HCT116 (cell line): ENCODE measurements at regions not wholly inside any gene's neighbourhood (a gene's known extent, or its start where the extent isn't known, plus 50 kb on each side); places are given as distances from the start of the nearest gene placed in this dataset.

ENCODE experiments used
- ATAC-seq: fragments of 200-7000 bp; cut with Tn5 transposase; 2 replicates; pipeline ENCODE4 v1.9.1; 2020; ENCODE audit warnings: mild to moderate bottlenecking, moderate library complexity
- BruUV-seq: library from RNA; stranded (reverse); fragments of 400-500 nt; replicated peaks from 2 replicates; lab custom pipeline; 2021; lab: Mats Ljungman, UMichigan
- CTCF ChIA-PET: fragments of 300-600 bp; sonication (Branson Sonifier 250); formaldehyde crosslinking; loops from one replicate; lab custom pipeline; 2021; ENCODE audit warnings: antibody characterized with exemption; lab: Charles Lee
- POLR2A ChIA-PET: fragments of 300-600, 350-600 bp; sonication (Branson Sonifier 250); formaldehyde crosslinking; loops from one replicate; lab custom pipeline; 2021; ENCODE audit warnings: antibody characterized with exemption; lab: Charles Lee
- RAD21 ChIA-PET, 2 experiments: fragments of 300-600 bp; sonication (Branson Sonifier 250); formaldehyde crosslinking; loops; one replicate each; lab custom pipeline; 2023; ENCODE audit warnings: low total read pairs in 2 of 2; ENCODE audit not compliant: uncharacterized antibody in 2 of 2, unreplicated experiment in 2 of 2, low non-redundant PET in 1 of 2; lab: Charles Lee
- DNase-seq: peaks from one replicate; pipeline ENCODE4 v3.0.0-alpha.2; 2010; ENCODE audit warnings: low read depth, low spot score
- H2AFZ ChIP-seq: fragments of 200-600 bp; shearing (Covaris generic), sonication (generic); 2 replicates; pipeline ENCODE4 v1.6.1; 2017; ENCODE audit warnings: low read depth, mixed run types, mixed read lengths, antibody characterized with exemption, low read length; ENCODE audit not compliant: poor library complexity, severe bottlenecking
- H3K27ac ChIP-seq: 2 replicates; pipeline ENCODE4 v1.5.1; 2012; ENCODE audit warnings: low read depth, low read length
- H3K27me3 ChIP-seq: fragments of 200-600 bp; sonication (generic); 2 replicates; pipeline ENCODE4 v1.6.1; 2016; ENCODE audit warnings: mixed run types, low read length, mixed read lengths; ENCODE audit not compliant: insufficient read depth
- H3K36me3 ChIP-seq, 2 experiments: fragments of 200-500 bp in 1 of 2; fragments of 200-600 bp in 1 of 2; sonication (Bioruptor generic) in 1 of 2; sonication (generic) in 1 of 2; 2 replicates each; pipeline versions ENCODE4 v1.5.1 to v1.6.1; 2014 to 2016; ENCODE audit warnings: low read length in 2 of 2, inconsistent platforms in 1 of 2, mixed read lengths in 1 of 2, mixed run types in 1 of 2; ENCODE audit not compliant: insufficient read depth in 2 of 2, control insufficient read depth in 1 of 2
- H3K4me1 ChIP-seq, 2 experiments: fragments of 200-600 bp in 1 of 2; sonication (generic) in 1 of 2; 2 replicates each; pipeline versions ENCODE4 v1.5.1 to v1.6.1; 2012 to 2017; ENCODE audit warnings: low read length in 2 of 2, inconsistent platforms in 1 of 2, mild to moderate bottlenecking in 1 of 2, mixed read lengths in 1 of 2, mixed run types in 1 of 2, moderate library complexity in 1 of 2; ENCODE audit not compliant: insufficient read depth in 2 of 2, control insufficient read depth in 1 of 2
- H3K4me2 ChIP-seq: fragments of 200-600 bp; sonication (generic); 2 replicates; pipeline ENCODE4 v1.6.1; 2017; ENCODE audit warnings: mixed run types, low read length, mixed read lengths
- H3K4me3 ChIP-seq, 2 experiments: fragments of 200-600 bp in 1 of 2; sonication (generic) in 1 of 2; replicated peaks in 1 of 2; 2 replicates each; pipeline ENCODE4 v1.5.1; 2011 to 2016; ENCODE audit warnings: low read length in 2 of 2, control low read depth in 1 of 2, low read depth in 1 of 2, mild to moderate bottlenecking in 1 of 2, mixed read lengths in 1 of 2, mixed run types in 1 of 2
- H3K79me2 ChIP-seq: fragments of 200-600 bp; sonication (generic); 2 replicates; pipeline ENCODE4 v1.6.1; 2017; ENCODE audit warnings: mild to moderate bottlenecking, mixed run types, low read length, moderate library complexity, mixed read lengths; ENCODE audit not compliant: insufficient read depth
- H3K9ac ChIP-seq: fragments of 200-600 bp; sonication (generic); 2 replicates; pipeline ENCODE4 v1.6.1; 2016; ENCODE audit warnings: low read length, mixed read lengths
- H3K9me2 ChIP-seq: fragments of 200-600 bp; sonication (generic), shearing (Covaris generic); 2 replicates; pipeline ENCODE4 v1.6.1; 2017; ENCODE audit warnings: mixed run types, mild to moderate bottlenecking, moderate library complexity; ENCODE audit not compliant: insufficient read depth
- H3K9me3 ChIP-seq, 2 experiments: fragments of 200-500 bp in 1 of 2; fragments of 200-600 bp in 1 of 2; sonication (Bioruptor generic) in 1 of 2; sonication (generic) in 1 of 2; 2 replicates each; pipeline ENCODE4 v1.6.1; 2014 to 2017; ENCODE audit warnings: low read length in 2 of 2, mixed read lengths in 2 of 2, inconsistent platforms in 1 of 2, low read depth in 1 of 2, mild to moderate bottlenecking in 1 of 2, mixed run types in 1 of 2, moderate library complexity in 1 of 2; ENCODE audit not compliant: control insufficient read depth in 1 of 2, insufficient read depth in 1 of 2
- H4K20me1 ChIP-seq: fragments of 200-600 bp; sonication (generic), shearing (Covaris generic); 2 replicates; pipeline ENCODE4 v1.6.1; 2017; ENCODE audit warnings: mixed run types, mild to moderate bottlenecking, moderate library complexity; ENCODE audit not compliant: insufficient read depth
- CBX3 ChIP-seq: IDR thresholded peaks from 2 replicates; pipeline ENCODE4 v1.6.1; 2012; ENCODE audit warnings: low read depth
- EGR1 ChIP-seq: IDR thresholded peaks from 2 replicates; pipeline ENCODE4 v1.6.1; 2012; ENCODE audit warnings: low read depth
- ELF1 ChIP-seq: IDR thresholded peaks from 2 replicates; pipeline ENCODE4 v1.6.1; 2012; ENCODE audit warnings: low read depth, borderline replicate concordance
- EZH2 ChIP-seq: fragments of 200-600 bp; sonication (generic); IDR thresholded peaks from 2 replicates; pipeline ENCODE4 v1.6.1; 2017; ENCODE audit warnings: antibody characterized with exemption, mixed run types
- EZH2phosphoT487 ChIP-seq: fragments of 200-600 bp; IDR thresholded peaks from 2 replicates; pipeline ENCODE4 v1.6.1; 2018; ENCODE audit warnings: antibody characterized with exemption, borderline replicate concordance
- FOSL1 ChIP-seq: IDR thresholded peaks from 2 replicates; pipeline ENCODE4 v1.6.1; 2012; ENCODE audit warnings: low read depth
- JUND ChIP-seq: IDR thresholded peaks from 2 replicates; pipeline ENCODE4 v1.6.1; 2012
- RAD21 ChIP-seq: IDR thresholded peaks from 2 replicates; pipeline ENCODE4 v1.6.1; 2012; ENCODE audit warnings: low read depth, mild to moderate bottlenecking
- SIN3A ChIP-seq: IDR thresholded peaks from 2 replicates; pipeline ENCODE4 v1.6.1; 2012; ENCODE audit warnings: low read depth
- SP1 ChIP-seq: IDR thresholded peaks from 2 replicates; pipeline ENCODE4 v1.6.1; 2012; ENCODE audit warnings: low read depth
- TCF7L2 ChIP-seq: IDR thresholded peaks from 2 replicates; pipeline ENCODE4 v1.7.0; 2011; ENCODE audit warnings: borderline replicate concordance, inconsistent platforms; ENCODE audit not compliant: insufficient read depth, insufficient read length; ENCODE audit errors: extremely low read depth
- YY1 ChIP-seq: IDR thresholded peaks from 2 replicates; pipeline ENCODE4 v1.6.1; 2011; ENCODE audit warnings: low read length, low read depth, moderate library complexity, mild to moderate bottlenecking; ENCODE audit not compliant: insufficient replicate concordance; ENCODE audit errors: extremely low read depth
- ZFX ChIP-seq: fragments of 450-650 bp; IDR thresholded peaks from 2 replicates; pipeline ENCODE4 v1.6.1; 2017
- ZNF274 ChIP-seq: fragments of 200-500 bp; sonication (Bioruptor generic); IDR thresholded peaks from 2 replicates; pipeline ENCODE4 v1.6.1; 2014; ENCODE audit warnings: mild to moderate bottlenecking, low read depth, low read length, inconsistent platforms
- intact Hi-C: fragments of 100-400 bp; cut with micrococcal nuclease; formaldehyde crosslinking; loops from 2 replicates; pipeline ENCODE4 v1.10.0; 2022
- TF ChIP-seq, protein P1 (sequence below): IDR thresholded peaks from 2 replicates; pipeline ENCODE4 v1.6.1; 2012
- TF ChIP-seq, protein P2 (sequence below): IDR thresholded peaks from 2 replicates; pipeline ENCODE4 v1.6.1; 2012
- TF ChIP-seq, protein P3 (sequence below): IDR thresholded peaks from 2 replicates; pipeline ENCODE4 v1.6.1; 2012; ENCODE audit warnings: low read depth

DNA sequence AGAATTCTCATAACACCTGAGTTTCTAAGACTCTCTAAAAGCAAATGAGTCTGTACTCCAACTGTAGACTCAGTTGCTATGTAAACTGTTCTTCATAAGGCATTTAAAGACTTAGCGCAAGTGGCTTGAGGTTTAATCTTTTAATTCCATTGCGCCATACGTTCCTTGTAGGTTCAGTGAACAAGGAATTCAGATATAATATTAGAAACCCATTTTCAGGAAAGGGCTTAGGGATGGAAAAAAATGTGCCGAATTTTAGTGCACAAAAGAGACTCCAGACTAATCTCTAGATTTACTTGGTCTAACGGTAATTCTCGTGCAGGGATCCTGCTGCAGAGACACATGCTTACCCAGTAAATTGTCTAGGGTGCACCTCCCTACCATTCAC is 268.9 kb upstream of the TANK start (continued):
- no peak for TF ChIP-seq ZFX
- TF ChIP-seq FOSL1: no peak

DNA sequence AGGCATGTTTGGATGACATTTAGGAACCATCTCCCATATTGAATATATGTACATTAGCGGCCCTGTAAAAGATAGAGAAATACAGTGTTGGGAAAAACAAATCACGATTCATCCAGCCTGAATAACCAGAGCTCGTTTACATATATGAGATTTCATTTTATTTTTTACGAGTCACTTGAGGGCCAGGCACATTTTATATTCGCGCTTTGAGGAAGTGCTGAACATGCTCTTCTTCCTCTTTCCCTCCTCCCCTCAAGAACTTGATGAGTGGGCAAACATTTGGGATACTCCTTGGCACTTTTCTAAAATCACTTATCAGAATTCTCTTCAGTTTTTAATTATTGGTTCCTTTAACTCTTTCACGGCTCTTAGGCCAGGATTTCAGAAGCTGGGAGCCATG is 268.0 kb upstream of the TANK start:
- TF ChIP-seq SP1 (no peak), TCF7L2 (no peak), ELF1 (no peak), EZH2phosphoT487 (no peak), EGR1 (no peak), JUND (no peak), SIN3A (no peak), RAD21 (no peak), ZNF274 (no peak), FOSL1 (no peak), CBX3 (no peak), EZH2 (no peak), YY1 (no peak)
- TF ChIP-seq, protein P1, sequence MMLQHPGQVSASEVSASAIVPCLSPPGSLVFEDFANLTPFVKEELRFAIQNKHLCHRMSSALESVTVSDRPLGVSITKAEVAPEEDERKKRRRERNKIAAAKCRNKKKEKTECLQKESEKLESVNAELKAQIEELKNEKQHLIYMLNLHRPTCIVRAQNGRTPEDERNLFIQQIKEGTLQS: no peak
- TF ChIP-seq, protein P2, sequence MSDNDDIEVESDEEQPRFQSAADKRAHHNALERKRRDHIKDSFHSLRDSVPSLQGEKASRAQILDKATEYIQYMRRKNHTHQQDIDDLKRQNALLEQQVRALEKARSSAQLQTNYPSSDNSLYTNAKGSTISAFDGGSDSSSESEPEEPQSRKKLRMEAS: no peak
- TF ChIP-seq, protein P3, sequence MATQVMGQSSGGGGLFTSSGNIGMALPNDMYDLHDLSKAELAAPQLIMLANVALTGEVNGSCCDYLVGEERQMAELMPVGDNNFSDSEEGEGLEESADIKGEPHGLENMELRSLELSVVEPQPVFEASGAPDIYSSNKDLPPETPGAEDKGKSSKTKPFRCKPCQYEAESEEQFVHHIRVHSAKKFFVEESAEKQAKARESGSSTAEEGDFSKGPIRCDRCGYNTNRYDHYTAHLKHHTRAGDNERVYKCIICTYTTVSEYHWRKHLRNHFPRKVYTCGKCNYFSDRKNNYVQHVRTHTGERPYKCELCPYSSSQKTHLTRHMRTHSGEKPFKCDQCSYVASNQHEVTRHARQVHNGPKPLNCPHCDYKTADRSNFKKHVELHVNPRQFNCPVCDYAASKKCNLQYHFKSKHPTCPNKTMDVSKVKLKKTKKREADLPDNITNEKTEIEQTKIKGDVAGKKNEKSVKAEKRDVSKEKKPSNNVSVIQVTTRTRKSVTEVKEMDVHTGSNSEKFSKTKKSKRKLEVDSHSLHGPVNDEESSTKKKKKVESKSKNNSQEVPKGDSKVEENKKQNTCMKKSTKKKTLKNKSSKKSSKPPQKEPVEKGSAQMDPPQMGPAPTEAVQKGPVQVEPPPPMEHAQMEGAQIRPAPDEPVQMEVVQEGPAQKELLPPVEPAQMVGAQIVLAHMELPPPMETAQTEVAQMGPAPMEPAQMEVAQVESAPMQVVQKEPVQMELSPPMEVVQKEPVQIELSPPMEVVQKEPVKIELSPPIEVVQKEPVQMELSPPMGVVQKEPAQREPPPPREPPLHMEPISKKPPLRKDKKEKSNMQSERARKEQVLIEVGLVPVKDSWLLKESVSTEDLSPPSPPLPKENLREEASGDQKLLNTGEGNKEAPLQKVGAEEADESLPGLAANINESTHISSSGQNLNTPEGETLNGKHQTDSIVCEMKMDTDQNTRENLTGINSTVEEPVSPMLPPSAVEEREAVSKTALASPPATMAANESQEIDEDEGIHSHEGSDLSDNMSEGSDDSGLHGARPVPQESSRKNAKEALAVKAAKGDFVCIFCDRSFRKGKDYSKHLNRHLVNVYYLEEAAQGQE: no peak
- Histone ChIP-seq H2AFZ (no peak overlapping the region), H3K4me2 (no peak overlapping the region), H3K27ac (no peak overlapping the region), H3K9me3 (no peaks in the 10 kb centered on the region), H3K4me1 (no peaks in the 10 kb centered on the region), H3K79me2 (no peaks in the 10 kb centered on the region), H3K4me3 (no peak overlapping the region), H4K20me1 (no peaks in the 10 kb centered on the region), H3K9me2 (peaks cover 3% of the 10 kb centered on the region; the same call in 1 of the 2 replicates), H3K9ac (no peak overlapping the region), H3K36me3 (no peaks in the 10 kb centered on the region), H3K27me3 (no peaks in the 10 kb centered on the region)
- DNase-seq: no peak
- no peak for ATAC-seq
- CTCF ChIA-PET: no interaction called here
- BruUV-seq: no TSS peak
- intact Hi-C loops: no loop called here
- RAD21 ChIA-PET: no interaction called here
- POLR2A ChIA-PET: no interaction called here
